ENCODE measurements at regions not wholly inside any gene's neighbourhood (a gene's known extent, or its start where the extent isn't known, plus 50 kb on each side); places are given as distances from the start of the nearest gene placed in this dataset.

DNA sequence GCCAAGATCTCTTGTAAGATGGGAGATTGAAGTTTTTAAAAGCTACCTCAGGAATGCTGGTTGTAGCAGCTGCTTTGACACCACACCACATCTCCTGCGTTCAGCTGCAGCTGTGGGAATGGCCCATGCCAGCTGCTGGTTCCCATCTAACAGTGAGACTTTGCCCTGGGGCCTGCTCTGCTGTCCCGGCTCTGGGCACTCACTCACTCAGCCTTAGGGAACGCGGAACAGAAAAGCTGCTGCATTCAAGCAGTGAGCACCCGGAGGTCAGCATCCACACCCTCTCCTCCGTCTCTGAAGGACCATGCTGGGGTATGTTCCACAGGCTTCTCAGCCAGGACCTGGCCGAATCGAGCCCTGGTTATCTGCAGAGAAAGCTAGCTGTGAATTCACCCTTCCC is 197.1 kb upstream of the CXCL12 start:
- Histone ChIP-seq H3K36me3 (ENCODE audit: low read length) (no peaks in the 10 kb centered on the region), H3K9me2 (replicated peaks; ENCODE audit: insufficient read depth, low read length) (no peaks in the 10 kb centered on the region), H3K79me2 (ENCODE audit: insufficient read depth, low read length) (no peaks in the 10 kb centered on the region), H2AFZ (ENCODE audit: low read depth, low read length, severe bottlenecking) (no peak overlapping the region), H3K9ac (ENCODE audit: low read length) (no peak overlapping the region), H3K9me3 (ENCODE audit: insufficient read depth, low read length) (no peaks in the 10 kb centered on the region), H3K27me3 (ENCODE audit: low read length) (no peaks in the 10 kb centered on the region), H3K4me2 (ENCODE audit: low read depth, low read length, poor library complexity, severe bottlenecking) (no peak overlapping the region), H3K4me3 (ENCODE audit: insufficient read depth, low read length, poor library complexity, severe bottlenecking) (no peak overlapping the region), H4K20me1 (ENCODE audit: low read depth, low read length) (no peaks in the 10 kb centered on the region), H3F3A (ENCODE audit: insufficient read depth) (no peaks in the 10 kb centered on the region), H3K27ac (ENCODE audit: low read depth, low read length) (no peak overlapping the region)
- TF ChIP-seq EZH2phosphoT487 (conservative IDR thresholded peaks at IDR 0.05; ENCODE audit: low read length): no peak
- TF ChIP-seq, protein P1, sequence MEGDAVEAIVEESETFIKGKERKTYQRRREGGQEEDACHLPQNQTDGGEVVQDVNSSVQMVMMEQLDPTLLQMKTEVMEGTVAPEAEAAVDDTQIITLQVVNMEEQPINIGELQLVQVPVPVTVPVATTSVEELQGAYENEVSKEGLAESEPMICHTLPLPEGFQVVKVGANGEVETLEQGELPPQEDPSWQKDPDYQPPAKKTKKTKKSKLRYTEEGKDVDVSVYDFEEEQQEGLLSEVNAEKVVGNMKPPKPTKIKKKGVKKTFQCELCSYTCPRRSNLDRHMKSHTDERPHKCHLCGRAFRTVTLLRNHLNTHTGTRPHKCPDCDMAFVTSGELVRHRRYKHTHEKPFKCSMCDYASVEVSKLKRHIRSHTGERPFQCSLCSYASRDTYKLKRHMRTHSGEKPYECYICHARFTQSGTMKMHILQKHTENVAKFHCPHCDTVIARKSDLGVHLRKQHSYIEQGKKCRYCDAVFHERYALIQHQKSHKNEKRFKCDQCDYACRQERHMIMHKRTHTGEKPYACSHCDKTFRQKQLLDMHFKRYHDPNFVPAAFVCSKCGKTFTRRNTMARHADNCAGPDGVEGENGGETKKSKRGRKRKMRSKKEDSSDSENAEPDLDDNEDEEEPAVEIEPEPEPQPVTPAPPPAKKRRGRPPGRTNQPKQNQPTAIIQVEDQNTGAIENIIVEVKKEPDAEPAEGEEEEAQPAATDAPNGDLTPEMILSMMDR (IDR thresholded peaks at IDR 0.05; ENCODE audit: insufficient read depth, low read length, poor library complexity, severe bottlenecking): no peak

DNA sequence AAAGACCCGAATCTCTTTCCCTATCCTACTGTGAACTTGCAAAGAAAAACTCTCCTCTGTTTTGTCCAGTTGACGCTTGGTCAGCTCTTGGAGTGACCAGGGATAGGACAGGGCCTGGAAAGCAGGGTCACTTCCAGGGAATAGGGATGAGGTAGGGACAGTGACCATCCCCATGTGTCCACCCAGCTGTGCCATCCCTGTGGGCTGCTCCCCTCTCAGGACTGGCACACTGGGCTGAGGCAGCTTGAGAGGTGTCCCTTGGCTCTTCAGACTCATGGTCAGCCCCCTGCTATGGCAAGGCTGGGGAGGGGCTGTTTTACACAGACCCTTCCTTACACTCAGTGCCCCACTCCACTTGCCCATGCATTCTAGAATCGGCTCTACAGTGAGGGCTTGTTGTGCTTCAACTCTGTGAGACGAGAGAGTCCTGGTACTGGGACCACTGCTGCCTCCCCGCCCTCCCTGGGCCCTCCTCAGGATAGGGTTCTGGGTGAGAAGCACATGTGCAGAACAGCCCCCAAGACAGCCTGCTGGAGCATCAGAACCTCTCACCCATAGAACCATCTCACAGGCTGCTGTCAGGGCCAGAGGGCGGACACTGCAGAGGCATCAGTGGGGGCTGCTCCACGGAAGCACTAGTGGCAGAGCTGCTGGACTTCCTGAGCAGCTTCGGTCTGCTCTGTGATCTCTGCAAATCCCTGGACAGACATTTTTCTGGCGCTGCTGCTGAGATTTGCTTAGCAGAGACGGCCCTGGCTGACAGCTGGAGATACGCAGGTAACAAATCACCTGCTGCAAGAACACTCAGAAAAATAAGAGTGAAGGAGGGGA is 202.8 kb upstream of the CXCL12 start:
- Histone ChIP-seq H3K4me3 (ENCODE audit: insufficient read depth, low read length, poor library complexity, severe bottlenecking) (no peak overlapping the region), H3K9me3 (ENCODE audit: insufficient read depth, low read length) (no peaks in the 10 kb centered on the region), H4K20me1 (ENCODE audit: low read depth, low read length) (no peaks in the 10 kb centered on the region), H3K4me2 (ENCODE audit: low read depth, low read length, poor library complexity, severe bottlenecking) (no peak overlapping the region), H3K27ac (ENCODE audit: low read depth, low read length) (no peak overlapping the region), H3K9ac (ENCODE audit: low read length) (no peak overlapping the region), H2AFZ (ENCODE audit: low read depth, low read length, severe bottlenecking) (no peak overlapping the region), H3F3A (ENCODE audit: insufficient read depth) (no peaks in the 10 kb centered on the region), H3K27me3 (ENCODE audit: low read length) (no peaks in the 10 kb centered on the region), H3K9me2 (replicated peaks; ENCODE audit: insufficient read depth, low read length) (no peaks in the 10 kb centered on the region), H3K36me3 (ENCODE audit: low read length) (no peaks in the 10 kb centered on the region), H3K79me2 (ENCODE audit: insufficient read depth, low read length) (no peaks in the 10 kb centered on the region)
- TF ChIP-seq EZH2phosphoT487 (conservative IDR thresholded peaks at IDR 0.05; ENCODE audit: low read length): no peak
- TF ChIP-seq, protein P1 (IDR thresholded peaks at IDR 0.05; ENCODE audit: insufficient read depth, low read length, poor library complexity, severe bottlenecking): no peak

DNA sequence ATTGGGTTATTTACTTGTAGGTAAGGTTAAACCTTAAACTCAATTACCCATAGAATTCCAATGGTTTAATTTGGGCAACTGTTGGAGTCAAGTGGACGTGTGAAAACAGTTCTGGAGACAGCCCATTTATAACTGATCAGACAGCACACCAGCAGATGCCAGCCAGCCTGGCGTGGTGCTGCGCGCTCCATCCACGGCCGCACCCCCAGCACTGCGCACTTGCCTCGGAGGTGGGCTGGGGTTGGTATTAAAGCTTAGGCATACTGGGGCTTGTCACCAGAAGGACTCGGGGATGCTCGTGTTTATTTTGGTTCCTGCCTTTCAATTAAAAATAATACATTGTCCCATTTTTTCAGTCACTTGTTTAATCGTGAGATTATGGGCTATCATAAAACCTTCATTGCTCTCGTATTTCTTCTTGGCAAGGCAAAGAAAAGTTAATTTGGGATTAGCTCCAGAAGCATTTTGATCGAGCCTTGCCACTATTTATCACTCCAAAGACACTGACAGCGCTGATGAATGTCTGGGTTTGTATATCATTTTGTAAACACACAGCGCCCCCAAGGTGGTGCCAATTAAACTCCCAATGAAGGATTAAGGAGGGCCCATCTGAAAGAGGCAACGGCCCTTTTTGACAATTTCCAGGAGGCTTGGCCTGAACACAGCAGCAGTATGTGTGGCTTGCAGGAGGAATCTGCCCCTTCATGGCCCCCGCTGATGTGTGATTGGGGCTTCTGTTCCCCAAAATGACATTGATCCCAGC is 204.5 kb upstream of the CXCL12 start:
- H3F3A ChIP-seq (ENCODE audit: insufficient read depth): no peaks in the 10 kb centered on the region
- H3K9ac ChIP-seq (ENCODE audit: low read length): no peak overlapping the region
- H3K79me2 ChIP-seq (ENCODE audit: insufficient read depth, low read length): no peaks in the 10 kb centered on the region
- no peaks in the 10 kb centered on the region for H3K9me2 ChIP-seq (replicated peaks; ENCODE audit: insufficient read depth, low read length)
- no peak overlapping the region for H2AFZ ChIP-seq (ENCODE audit: low read depth, low read length, severe bottlenecking)
- H3K9me3 ChIP-seq (ENCODE audit: insufficient read depth, low read length): no peaks in the 10 kb centered on the region
- H3K4me2 ChIP-seq (ENCODE audit: low read depth, low read length, poor library complexity, severe bottlenecking): no peak overlapping the region
- TF ChIP-seq, protein P1 (IDR thresholded peaks at IDR 0.05; ENCODE audit: insufficient read depth, low read length, poor library complexity, severe bottlenecking): no peak
- TF ChIP-seq EZH2phosphoT487 (conservative IDR thresholded peaks at IDR 0.05; ENCODE audit: low read length): no peak
- H3K27me3 ChIP-seq (ENCODE audit: low read length): no peaks in the 10 kb centered on the region
- H4K20me1 ChIP-seq (ENCODE audit: low read depth, low read length): no peaks in the 10 kb centered on the region
- H3K27ac ChIP-seq (ENCODE audit: low read depth, low read length): no peak overlapping the region
- no peak overlapping the region for H3K4me3 ChIP-seq (ENCODE audit: insufficient read depth, low read length, poor library complexity, severe bottlenecking)
- no peaks in the 10 kb centered on the region for H3K36me3 ChIP-seq (ENCODE audit: low read length)
